ENCODE measurements at regions not wholly inside any gene's neighbourhood (a gene's known extent, or its start where the extent isn't known, plus 50 kb on each side); places are given as distances from the start of the nearest gene placed in this dataset.

GRCh38 chr7:136079478-136079892 lies 102.3 kb upstream of the MTPN start:
- CTCF ChIA-PET: interaction anchor here (1.2 kb wide), 1 partner anchor 279 kb away, joined by 3 read pairs; no protein-coding TSS in a partner anchor
- POLR2A ChIA-PET: no interaction called here
- TF ChIP-seq CTCF (IDR thresholded peaks at IDR 0.05; ENCODE audit: insufficient read depth, low read length, missing control alignments): no peak
- no peak overlapping the region for H3K4me3 ChIP-seq (ENCODE audit: low read depth, low read length)
- DNase-seq (ENCODE audit: low read depth, low spot score): no peak

GRCh38 chr7:136079066-136079465 lies 101.9 kb upstream of the MTPN start:
- DNase-seq (ENCODE audit: low read depth, low spot score): no peak
- POLR2A ChIA-PET: no interaction called here
- no peak for TF ChIP-seq CTCF (IDR thresholded peaks at IDR 0.05; ENCODE audit: insufficient read depth, low read length, missing control alignments)
- CTCF ChIA-PET: interaction anchor here (1.2 kb wide), 1 partner anchor 278 kb away, joined by 3 read pairs; no protein-coding TSS in a partner anchor
- no peak overlapping the region for H3K4me3 ChIP-seq (ENCODE audit: low read depth, low read length)

- POLR2A ChIA-PET: no interaction called here
- DNase-seq (ENCODE audit: low read depth, low spot score): no peak
- no peak for TF ChIP-seq CTCF (IDR thresholded peaks at IDR 0.05; ENCODE audit: insufficient read depth, low read length, missing control alignments)
- CTCF ChIA-PET: interaction anchor here (1.2 kb wide), 1 partner anchor 278 kb away, joined by 3 read pairs; no protein-coding TSS in a partner anchor
- no peak overlapping the region for H3K4me3 ChIP-seq (ENCODE audit: low read depth, low read length)
Measured at GRCh38 chr7:136078630-136079029, 101.5 kb upstream of the MTPN start.

GRCh38 chr7:136076954-136077353 lies 99.8 kb upstream of the MTPN start:
- ChIA-PET CTCF (no interaction called here), POLR2A (no interaction called here)
- no peak for TF ChIP-seq CTCF (IDR thresholded peaks at IDR 0.05; ENCODE audit: insufficient read depth, low read length, missing control alignments)
- no peak for DNase-seq (ENCODE audit: low read depth, low spot score)
- H3K4me3 ChIP-seq (ENCODE audit: low read depth, low read length): no peak overlapping the region

- POLR2A ChIA-PET: no interaction called here
Measured at GRCh38 chr7:136074843-136075242, 97.7 kb upstream of the MTPN start.

GRCh38 chr7:136072447-136072846 lies 95.3 kb upstream of the MTPN start:
- no peak for TF ChIP-seq CTCF (IDR thresholded peaks at IDR 0.05; ENCODE audit: insufficient read depth, low read length, missing control alignments)
- ChIA-PET CTCF (no interaction called here), POLR2A (no interaction called here)
- no peak overlapping the region for H3K4me3 ChIP-seq (ENCODE audit: low read depth, low read length)
- DNase-seq (ENCODE audit: low read depth, low spot score): no peak

More at GRCh38 chr7:136074843-136075242, 97.7 kb upstream of the MTPN start:
- CTCF ChIA-PET: no interaction called here
- DNase-seq (ENCODE audit: low read depth, low spot score): no peak
- no peak for TF ChIP-seq CTCF (IDR thresholded peaks at IDR 0.05; ENCODE audit: insufficient read depth, low read length, missing control alignments)
- H3K4me3 ChIP-seq (ENCODE audit: low read depth, low read length): no peak overlapping the region
